HG03045 (cell line): ENCODE measurements at regions not wholly inside any gene's neighbourhood (a gene's known extent, or its start where the extent isn't known, plus 50 kb on each side); places are given as distances from the start of the nearest gene placed in this dataset.

ENCODE experiments used
- ATAC-seq: cut with Tn5 transposase; IDR thresholded peaks from one replicate; pipeline ENCODE4 v1.9.1; 2021; ENCODE audit warnings: mild to moderate bottlenecking, moderate library complexity; ENCODE audit not compliant: unreplicated experiment

DNA sequence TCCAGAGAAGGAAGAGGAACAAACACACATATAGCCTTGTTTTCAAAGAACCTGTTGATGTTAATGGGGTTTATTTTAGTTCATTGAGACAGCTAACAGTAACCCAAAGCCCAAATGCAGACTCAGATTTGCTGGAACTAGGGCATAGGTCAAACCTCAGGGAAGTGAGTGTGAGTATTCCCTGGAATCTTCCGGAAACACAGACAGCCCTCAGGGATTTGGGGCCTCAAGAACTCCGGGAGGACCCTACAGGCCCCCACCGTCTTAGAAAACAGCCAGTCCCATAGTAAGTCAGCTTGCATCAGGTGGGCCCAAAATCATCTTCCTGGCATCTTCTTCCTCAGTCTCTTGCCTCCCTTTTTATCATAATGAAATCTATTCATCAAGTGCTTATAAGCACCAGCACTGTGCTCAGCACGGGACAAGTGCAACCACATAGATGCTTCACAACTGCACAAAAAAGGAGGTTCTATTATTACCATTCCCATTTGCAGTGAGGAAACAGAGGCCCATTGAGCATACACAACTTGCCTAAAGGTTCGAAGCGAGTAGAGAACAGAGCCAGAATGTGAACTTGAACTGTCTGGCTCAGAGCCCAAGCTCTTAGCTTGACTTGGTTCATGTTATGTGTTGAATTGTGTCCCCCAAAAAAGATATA lies 50.2 kb upstream of the BCL11A start:
- no peak for ATAC-seq

DNA sequence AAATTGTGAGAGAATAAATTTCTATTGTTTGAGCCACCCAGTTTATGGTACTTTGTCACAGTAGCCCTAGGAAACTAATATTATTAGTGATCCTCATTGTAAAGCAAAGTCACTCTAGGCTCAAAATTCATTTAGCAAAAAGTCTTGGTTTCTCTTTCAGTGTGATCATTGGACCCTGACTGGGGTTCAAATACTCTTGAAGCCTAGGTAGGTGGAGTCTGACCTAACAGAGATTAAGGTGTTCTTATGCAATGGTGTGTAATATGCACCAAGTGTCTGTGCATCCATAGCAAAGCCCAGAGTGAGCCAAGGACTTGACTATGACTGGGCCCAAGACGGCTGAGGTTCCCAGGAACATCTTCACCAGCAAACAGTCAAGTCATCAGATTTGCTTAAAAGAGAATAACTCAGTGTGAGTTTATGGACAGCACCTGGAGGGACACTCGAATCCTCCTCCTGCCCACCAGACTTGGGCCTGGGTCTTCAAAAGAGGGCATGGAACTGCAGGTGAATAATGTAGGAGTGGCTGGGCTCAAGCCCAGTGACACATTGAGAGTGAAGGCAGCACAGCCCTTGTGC lies 51.1 kb upstream of the BCL11A start:
- no peak for ATAC-seq

DNA sequence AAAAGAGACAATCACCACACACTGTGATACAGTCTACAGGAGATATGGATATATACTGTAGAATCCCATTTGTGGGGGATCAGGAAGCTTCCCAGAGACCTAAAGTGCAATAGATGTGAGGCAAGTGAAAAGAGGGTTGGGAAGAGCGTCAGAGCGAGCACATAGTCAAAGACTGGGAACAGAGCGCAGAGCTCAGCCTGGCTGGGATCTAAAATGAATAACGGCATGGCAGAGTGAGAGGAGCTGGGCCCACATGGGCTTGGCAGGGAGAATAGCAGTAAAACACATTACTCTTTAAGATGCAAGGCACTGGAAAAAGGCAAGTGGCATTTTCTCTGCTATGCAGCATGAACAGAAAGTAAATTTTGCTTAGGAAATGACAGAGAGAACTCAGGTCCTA lies 52.4 kb upstream of the BCL11A start:
- no peak for ATAC-seq

DNA sequence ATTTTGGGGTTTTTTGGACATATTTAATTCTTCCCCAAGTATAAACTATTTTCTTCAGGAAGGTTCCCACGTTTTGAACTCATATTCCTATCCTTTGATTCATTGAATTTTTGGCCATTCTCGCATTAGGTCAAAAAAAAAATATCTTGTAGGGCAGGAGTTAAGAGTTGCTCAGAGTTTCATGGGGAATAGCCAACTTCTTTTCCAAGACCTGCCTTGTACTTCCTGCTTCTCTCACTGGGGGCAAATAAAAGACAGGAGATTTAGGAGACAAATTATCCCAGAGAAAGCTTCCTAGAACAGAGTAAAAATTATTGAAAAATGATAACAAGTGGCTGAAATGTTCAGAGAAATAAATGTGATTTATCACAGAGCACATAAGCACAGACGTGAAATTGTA lies 55.2 kb upstream of the BCL11A start:
- ATAC-seq: no peak

DNA sequence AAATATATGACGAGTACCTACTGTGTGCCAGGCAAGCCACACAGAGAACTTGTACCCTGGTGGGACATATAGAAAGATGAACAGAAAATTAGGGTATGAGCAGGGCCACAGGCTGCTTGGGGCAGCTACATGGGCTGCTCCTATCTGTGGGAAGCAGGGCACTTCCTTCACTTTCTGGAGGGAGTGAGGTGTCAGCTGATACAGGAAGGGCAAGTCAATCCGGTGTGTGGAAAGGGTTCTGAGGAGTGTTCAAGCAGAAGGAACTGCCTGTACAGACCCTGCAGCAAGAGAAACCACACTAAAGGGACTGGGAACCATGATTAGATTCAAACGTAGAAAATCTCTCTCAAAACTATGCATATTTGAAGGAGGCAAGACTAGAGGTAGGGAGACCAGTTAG lies 58.6 kb upstream of the BCL11A start:
- ATAC-seq: no peak

DNA sequence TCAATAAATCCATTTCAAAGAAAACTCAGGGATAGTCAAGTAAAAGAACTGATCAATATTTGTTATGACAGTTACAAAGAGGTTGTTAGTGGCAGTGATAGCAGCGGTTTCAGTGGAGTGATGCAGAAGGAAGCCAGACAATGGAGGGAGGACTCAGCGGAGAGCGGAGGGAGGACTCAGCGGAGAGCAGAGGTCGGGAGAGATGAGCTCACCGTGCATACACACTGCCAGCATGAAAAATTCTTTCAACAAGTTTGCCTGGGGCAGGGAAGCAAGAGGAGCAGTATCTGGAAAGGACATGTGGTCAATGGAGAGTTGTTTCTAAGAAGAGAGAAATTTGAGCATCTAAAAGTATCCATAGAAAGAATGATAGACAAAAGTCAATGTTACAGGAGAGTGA lies 60.9 kb upstream of the BCL11A start:
- no peak for ATAC-seq

DNA sequence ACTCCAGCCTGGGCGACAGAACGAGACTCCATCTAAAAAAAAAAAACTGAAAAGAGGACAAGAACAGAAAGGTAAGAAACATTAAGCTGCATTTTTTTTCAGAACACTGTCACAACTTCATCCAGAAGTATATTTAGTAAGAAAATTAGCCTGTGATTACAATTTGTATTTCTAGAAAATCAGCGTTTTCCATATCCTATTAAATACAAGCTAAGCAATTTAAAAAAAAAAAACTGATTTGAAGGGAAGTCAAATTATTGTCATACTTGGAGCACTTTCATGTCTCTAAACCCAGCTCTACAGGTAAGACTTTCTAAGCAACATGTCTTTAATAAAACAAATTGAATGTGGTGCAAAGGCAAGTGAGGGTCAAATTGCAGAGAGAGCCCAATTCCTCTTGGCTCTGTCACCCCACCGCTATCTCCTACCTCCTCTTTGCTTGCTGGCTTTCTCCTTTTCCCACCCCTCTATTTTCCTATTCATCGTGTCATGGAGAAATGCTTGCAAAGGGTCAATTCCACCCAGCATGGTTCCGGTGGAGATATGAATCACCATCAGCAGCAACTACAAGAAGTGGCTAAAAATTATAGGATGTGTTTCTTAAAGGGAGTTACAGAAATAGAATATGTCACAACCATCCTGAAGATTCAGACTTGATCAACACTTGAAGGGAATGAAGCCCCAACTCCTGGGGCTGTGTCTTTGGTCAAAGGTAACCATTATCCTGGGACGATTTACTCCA lies 68.4 kb upstream of the BCL11A start:
- ATAC-seq: no peak

DNA sequence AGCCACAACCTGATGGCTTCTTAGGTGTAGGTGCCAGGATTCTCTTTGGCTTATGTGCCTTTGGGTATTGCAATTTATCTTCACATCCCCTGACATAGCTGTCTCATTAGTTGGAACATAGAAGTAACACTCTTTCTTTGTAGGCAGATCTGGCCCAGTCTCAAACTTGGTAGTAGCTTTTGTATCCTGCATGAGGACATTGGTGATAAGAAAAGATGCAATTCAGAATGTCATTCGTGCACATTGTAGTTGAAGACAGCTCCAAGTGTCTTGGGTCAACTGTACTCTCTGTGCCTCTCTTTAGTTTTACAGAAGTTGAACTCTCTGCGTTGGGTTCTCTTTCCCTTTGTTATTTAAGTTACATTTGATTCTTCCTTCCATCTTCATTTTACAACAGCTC lies 69.6 kb upstream of the BCL11A start:
- ATAC-seq: no peak

DNA sequence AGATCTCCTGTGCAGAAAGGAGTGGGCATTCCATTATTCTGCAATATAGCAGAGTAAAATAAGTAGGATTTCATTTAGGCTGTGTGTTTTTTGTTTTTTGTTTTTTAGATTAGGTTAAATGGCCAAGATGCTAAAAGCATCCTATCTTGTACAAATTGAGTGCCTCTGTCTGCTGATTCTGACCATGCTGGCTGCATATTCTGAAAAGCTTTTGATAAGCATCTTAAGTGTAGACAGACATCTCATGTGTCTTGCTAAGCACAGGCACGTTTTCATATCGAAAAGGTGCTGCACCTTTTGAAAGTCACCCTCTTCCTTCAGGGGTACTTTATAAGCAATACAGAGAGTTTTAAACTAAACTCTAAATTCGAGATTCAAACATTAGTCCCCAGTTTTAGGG lies 74.0 kb upstream of the BCL11A start:
- no peak for ATAC-seq

DNA sequence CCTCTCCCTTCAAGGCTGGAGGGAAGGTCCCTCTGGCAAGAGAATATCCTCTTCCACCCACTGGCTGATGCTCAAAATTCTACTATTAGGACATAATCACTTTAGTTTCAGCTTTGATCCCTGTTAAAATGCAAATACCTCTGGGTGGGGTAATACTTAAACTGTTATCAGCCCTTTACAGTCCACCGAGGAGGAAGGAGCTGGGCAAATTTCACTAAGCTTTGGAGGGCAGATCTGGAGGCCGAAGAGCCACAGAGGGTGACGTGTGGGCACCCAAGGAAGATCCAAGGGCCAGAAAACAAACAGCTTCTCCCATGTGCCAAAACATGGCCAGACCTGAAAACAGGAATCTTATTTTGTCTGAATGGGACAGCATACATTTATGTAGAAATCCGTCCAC lies 74.6 kb upstream of the BCL11A start:
- no peak for ATAC-seq

DNA sequence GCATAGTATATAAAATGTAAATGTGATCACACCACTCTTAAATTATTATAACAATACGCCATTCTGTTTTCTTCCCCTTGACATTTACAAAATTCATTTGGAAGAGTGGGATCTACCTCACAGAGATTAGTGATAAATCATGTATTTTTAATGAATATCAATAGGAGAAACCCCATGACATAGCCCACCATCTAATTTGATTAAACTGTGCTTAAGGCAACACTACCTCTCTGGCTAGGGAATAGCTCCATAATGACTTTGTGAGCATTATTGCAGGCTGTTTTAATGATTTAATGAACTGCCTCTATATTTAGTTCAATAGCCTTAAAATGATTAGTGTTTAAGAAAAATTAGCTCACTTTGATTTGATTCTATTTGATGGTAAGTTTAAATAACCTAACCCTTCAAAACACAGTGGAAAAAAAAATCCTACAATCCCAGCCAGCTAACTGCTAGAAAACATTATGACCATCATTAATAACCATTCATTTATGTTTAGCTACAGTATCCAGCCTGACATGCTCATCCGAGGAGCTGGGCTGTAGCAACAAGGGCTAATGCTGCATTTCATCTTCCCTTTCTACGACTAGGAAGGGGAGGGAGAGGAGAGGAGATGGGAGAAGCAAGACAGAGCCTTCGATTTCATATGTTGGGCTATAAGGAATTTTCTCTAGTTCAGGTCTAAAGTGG lies 75.3 kb upstream of the BCL11A start:
- ATAC-seq: no peak

DNA sequence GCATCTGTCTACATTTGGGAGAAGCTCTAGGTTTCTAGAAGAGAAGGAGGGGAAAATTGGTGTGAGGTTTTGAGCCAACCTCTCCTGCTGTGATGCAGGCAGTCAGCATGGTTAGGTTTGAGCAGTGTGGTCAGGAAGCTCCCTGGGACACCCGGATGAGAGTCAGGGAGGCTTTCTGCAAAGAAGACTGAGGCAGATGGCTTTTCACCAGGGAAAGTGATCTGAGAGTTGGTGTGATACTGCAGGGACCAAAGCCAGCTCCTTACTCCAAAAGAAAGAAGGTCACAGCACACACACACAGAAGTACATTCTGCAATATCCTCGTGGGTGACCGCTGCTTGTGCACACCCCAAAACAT lies 75.8 kb upstream of the BCL11A start:
- no peak for ATAC-seq

DNA sequence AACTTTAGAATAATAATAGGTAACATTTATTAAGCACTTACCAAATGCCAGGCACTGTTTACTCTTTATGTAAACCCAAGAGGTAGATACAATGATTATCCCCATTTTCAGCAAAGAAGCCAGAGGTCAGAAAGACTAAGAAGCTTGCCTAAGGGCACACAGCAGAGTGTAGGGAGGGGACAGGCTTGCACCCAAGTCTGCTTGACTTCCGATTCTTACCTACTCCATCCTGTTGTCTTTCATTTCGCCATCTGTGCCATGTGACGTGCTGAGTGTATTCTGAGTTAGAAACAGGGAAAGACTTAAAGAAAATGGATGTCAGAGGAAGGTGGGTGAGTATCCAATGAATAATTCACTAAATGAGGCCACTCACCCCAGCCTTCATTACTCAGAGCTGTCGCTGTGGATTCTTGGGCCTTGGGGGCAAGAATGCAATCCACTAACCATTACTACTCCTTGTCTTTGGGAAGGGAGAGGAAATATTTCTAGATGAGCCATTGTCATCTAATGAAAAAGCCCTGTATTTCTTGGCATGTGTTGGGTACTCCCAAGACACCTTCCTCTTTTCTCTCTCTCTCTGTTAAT lies 76.4 kb upstream of the BCL11A start:
- ATAC-seq: no peak

DNA sequence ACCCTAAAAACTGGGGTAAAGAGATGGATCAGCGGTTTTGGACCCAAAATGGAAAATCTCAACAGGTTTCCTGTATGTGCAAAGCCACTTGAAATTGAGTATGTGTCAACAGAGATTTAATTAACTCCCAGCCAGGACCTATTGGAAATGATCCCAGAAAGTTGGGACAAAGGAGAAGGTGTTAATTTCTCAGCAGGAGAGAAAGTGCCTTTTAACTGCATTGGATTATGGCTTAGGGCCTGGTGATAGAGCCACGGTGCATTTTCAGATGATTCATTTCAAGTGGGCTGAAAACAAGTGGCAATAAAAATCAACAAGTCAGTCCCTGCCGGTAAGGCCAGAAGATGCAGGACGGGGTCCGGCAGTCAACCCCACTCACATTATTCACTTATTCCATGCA lies 80.2 kb upstream of the BCL11A start:
- ATAC-seq: no peak

DNA sequence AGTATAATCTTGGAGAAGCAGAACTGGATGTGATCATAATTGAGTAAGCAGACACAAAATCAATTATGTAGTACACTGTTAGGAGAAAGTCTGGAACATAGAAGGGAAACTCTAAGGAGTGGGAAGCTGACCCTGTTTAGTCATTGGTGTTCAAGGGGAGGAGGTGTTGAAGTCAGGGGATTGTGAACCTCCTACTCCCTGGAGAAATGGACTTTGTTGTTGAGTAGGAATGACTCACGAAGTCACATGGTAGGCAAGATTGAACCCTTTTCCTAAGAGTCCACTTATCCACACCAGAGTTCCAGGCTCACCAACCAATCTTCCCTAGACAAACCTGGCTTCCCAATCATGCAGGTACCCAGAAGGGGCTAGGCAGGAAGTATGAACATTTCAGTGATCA lies 81.0 kb upstream of the BCL11A start:
- ATAC-seq: no peak

DNA sequence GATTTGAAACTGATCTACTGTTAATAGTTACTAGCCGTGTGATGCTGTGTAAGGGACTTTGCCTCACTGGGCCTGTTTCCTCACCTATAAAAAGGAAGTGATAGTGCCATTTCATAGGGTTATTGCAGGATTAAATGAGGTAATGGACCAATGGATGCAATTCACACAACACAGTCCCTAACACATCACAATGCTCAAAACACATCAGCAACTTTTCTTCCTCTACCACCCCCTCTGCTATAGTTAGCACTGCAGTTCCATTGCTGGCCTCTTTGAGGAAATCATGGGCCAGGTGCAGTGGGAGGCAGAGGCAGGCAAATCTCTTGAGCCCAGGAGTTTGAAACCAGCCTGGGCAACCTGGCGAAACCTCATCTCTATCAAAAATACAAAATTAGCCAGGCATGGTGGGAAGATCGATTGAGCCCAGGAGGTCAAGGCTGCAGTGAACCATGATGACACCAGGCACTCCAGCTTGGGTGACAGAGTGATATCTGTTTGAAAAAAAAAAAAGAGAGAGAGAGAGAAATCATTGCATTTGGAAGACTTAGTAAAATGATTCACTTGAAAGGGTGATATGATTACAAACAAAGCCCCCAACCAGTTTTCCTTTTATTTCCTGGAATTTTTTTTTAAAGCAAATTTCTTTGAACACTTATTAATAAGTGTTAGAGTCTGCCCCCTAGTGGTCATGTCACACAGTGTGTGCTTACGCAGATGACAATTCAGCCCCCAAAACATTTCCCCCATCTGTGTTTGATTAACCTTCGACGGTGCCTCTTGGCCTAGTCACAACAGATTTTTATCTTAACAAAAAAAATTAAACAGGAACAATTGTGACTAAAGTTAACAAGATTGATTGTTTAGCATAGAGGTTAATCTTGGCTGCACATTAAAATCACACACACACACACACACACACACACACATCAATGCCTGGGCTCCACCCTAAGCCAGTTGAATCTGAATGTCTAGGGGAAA lies 88.6 kb upstream of the BCL11A start:
- ATAC-seq: no peak

DNA sequence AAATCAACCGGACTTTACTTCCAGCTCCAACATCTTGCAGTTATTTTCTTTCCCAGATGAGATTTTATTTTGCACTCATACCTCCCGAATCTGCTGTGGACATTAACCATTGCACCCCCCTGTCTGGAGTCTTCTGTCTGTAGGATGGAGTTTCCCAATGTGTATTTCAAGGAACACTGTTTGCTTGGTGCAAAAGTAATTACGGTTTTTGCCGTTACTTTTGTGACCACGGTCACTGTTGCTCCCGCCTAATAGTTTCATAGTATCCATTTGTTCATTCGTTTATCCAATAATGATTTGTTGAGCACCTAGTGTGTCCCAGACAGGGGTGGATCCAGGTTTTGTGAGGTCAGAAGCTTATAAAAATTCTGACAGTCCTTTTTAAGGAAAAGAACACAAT lies 90.3 kb upstream of the BCL11A start:
- no peak for ATAC-seq

DNA sequence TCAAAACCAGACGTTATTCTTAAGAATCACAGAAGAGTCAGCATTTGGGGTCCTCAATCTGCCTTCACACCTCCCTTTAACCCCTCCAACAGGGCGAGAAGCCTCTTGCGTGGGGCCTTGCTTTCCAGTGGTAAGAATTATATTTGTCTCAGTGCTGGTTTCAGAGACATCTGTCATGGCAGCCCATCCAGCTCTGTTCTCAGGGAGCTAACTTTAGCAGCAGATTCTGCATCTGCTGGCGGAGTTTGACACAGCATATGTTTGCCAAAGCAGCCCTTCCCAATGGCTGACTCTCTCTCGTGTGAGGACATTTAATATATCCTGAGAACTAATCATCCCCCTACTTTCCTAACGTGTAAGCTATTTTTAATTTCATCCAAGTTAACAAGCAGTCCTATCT lies 91.5 kb upstream of the BCL11A start:
- ATAC-seq: no peak

DNA sequence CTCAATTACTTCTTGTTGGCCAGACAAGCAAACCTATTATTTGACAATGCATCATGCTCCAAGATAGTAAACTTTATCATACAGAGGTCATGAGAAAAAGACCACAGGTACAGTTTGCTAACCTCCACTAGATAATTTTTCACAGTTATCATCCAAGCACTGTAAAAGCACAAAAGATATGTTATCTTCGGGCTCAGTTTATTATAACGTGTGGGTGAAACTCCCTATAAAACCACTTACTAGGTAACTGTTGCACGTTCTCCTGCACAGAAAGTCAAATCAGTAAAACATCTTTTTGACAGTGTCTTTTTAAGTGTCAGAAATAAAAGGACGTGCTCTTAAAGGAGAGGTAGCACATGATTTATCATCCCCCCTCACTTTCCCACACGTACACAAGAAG lies 94.7 kb upstream of the BCL11A start:
- no peak for ATAC-seq

DNA sequence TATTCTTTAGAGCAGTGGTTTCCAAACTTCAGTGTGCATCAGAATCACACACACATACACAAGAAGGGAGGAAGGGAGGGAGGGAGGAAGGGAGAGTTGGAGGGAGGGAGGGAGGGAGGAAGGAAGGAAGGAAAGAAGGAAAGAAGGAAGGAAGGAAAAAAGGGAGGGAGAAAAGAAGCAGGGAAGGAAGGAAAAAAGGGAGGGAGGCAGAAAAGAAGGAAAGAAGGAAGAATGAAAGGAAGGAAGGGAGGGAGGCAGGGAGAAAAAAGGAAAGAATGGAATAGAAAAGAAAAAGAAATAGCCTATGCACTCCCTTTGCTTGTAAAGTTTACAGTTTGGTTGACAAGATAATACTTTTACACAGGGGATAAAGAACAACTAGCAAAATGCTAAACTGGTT lies 96.3 kb upstream of the BCL11A start:
- ATAC-seq: no peak
